Liver (tissue), 8 donors: ENCODE measurements at regions not wholly inside any gene's neighbourhood (a gene's known extent, or its start where the extent isn't known, plus 50 kb on each side); places are given as distances from the start of the nearest gene placed in this dataset.

ENCODE experiments used
- DNase-seq: peaks from one replicate; pipeline ENCODE4 v3.0.0-alpha.2; 2017; ENCODE audit warnings: low spot score
- H3K27ac ChIP-seq, 2 donors: one replicate each; pipeline ENCODE4 v1.7.0; 2013; ENCODE audit warnings: inconsistent platforms in 2 of 2, low read length in 2 of 2, control low read depth in 1 of 2, low read depth in 1 of 2, mild to moderate bottlenecking in 1 of 2
- H3K27me3 ChIP-seq, 4 donors: one replicate each; pipeline versions ENCODE4 v1.6.1 to v1.7.0; 2013; ENCODE audit warnings: low read length in 3 of 4, inconsistent platforms in 1 of 4, mild to moderate bottlenecking in 1 of 4, moderate library complexity in 1 of 4; ENCODE audit not compliant: control insufficient read depth in 4 of 4, insufficient read depth in 4 of 4
- H3K36me3 ChIP-seq, 4 donors: one replicate each; pipeline versions ENCODE4 v1.6.1 to v1.7.0; 2013; ENCODE audit warnings: low read length in 3 of 4, mild to moderate bottlenecking in 3 of 4, low read depth in 1 of 4, moderate library complexity in 1 of 4; ENCODE audit not compliant: control insufficient read depth in 4 of 4, insufficient read depth in 3 of 4
- H3K4me1 ChIP-seq, 4 donors: one replicate each; pipeline versions ENCODE4 v1.6.1 to v1.7.0; 2013; ENCODE audit warnings: low read length in 3 of 4, mild to moderate bottlenecking in 3 of 4, moderate library complexity in 1 of 4; ENCODE audit not compliant: control insufficient read depth in 4 of 4, insufficient read depth in 4 of 4
- H3K4me3 ChIP-seq, 3 donors: one replicate each; pipeline versions ENCODE4 v1.6.1 to v1.7.0; 2013; ENCODE audit warnings: low read length in 3 of 3, control low read depth in 1 of 3, low read depth in 1 of 3, mild to moderate bottlenecking in 1 of 3
- H3K9ac ChIP-seq, 2 donors: one replicate each; pipeline ENCODE4 v1.7.0; 2013; ENCODE audit warnings: low read length in 2 of 2, mild to moderate bottlenecking in 2 of 2, moderate library complexity in 2 of 2, control low read depth in 1 of 2, low read depth in 1 of 2
- H3K9me3 ChIP-seq, 4 donors: one replicate each; pipeline versions ENCODE4 v1.6.1 to v1.7.0; 2013; ENCODE audit warnings: low read length in 3 of 4; ENCODE audit not compliant: control insufficient read depth in 4 of 4
- ATF3 ChIP-seq: IDR thresholded peaks from 2 replicates; pipeline ENCODE4 v1.6.1; 2016; ENCODE audit warnings: antibody characterized with exemption
- EGR1 ChIP-seq, 2 donors: IDR thresholded peaks; 2 replicates each; pipeline ENCODE4 v1.6.1; 2016 to 2018; ENCODE audit warnings: antibody characterized with exemption in 2 of 2, low read depth in 2 of 2
- FOXA1 ChIP-seq: IDR thresholded peaks from 2 replicates; pipeline ENCODE4 v1.6.1; 2016; ENCODE audit warnings: antibody characterized with exemption
- FOXA2 ChIP-seq: IDR thresholded peaks from 2 replicates; pipeline ENCODE4 v1.6.1; 2016; ENCODE audit warnings: antibody characterized with exemption
- HNF4A ChIP-seq, 2 donors: conservative IDR thresholded peaks; 2 replicates each; pipeline ENCODE4 v1.6.1; 2016; ENCODE audit warnings: antibody characterized with exemption in 2 of 2, mild to moderate bottlenecking in 2 of 2
- HNF4G ChIP-seq: IDR thresholded peaks from 2 replicates; pipeline ENCODE4 v1.6.1; 2016; ENCODE audit warnings: antibody characterized with exemption
- JUND ChIP-seq, 2 donors: IDR thresholded peaks; 2 replicates each; pipeline ENCODE4 v1.6.1; 2016; ENCODE audit warnings: antibody characterized with exemption in 2 of 2
- NR2F2 ChIP-seq: IDR thresholded peaks from 2 replicates; pipeline ENCODE4 v1.6.1; 2016; ENCODE audit warnings: antibody characterized with exemption
- RAD21 ChIP-seq, 2 donors: IDR thresholded peaks; 2 replicates each; pipeline ENCODE4 v1.6.1; 2016; ENCODE audit warnings: antibody characterized with exemption in 2 of 2, mild to moderate bottlenecking in 2 of 2
- RXRA ChIP-seq, 2 donors: IDR thresholded peaks; 2 replicates each; pipeline ENCODE4 v1.6.1; 2017 to 2018; ENCODE audit warnings: antibody characterized with exemption in 2 of 2, mild to moderate bottlenecking in 1 of 2
- SP1 ChIP-seq: IDR thresholded peaks from 2 replicates; pipeline ENCODE4 v1.6.1; 2018; ENCODE audit warnings: antibody characterized with exemption, mild to moderate bottlenecking
- TAF1 ChIP-seq: conservative IDR thresholded peaks from 2 replicates; pipeline ENCODE4 v1.6.1; 2016; ENCODE audit warnings: antibody characterized with exemption, mild to moderate bottlenecking
- YY1 ChIP-seq: IDR thresholded peaks from 2 replicates; pipeline ENCODE4 v1.6.1; 2016; ENCODE audit warnings: antibody characterized with exemption, mild to moderate bottlenecking
- WGBS: extraction: QIAGEN DNeasy Blood & Tissue Kit; methylation state at CpG from one replicate; pipeline ENCODE4 v1.1.7; 2013; 5-methylcytosine and 5-hydroxymethylcytosine counted together
- TF ChIP-seq, protein P1 (sequence below): fragments of 150-350 bp; IDR thresholded peaks from 2 replicates; pipeline ENCODE4 v1.5.1; 2017; ENCODE audit warnings: improper control_type of control experiment, low read depth, low read length; ENCODE audit not compliant: missing input control
- TF ChIP-seq, protein P2 (sequence below): IDR thresholded peaks from 2 replicates; pipeline ENCODE4 v1.6.1; 2016; ENCODE audit warnings: antibody characterized with exemption
- TF ChIP-seq, protein P3 (sequence below): IDR thresholded peaks from 2 replicates; pipeline ENCODE4 v1.6.1; 2016; ENCODE audit warnings: antibody characterized with exemption
- TF ChIP-seq, protein P4 (sequence below): IDR thresholded peaks from 2 replicates; pipeline ENCODE4 v1.6.1; 2016; ENCODE audit warnings: antibody characterized with exemption, mild to moderate bottlenecking
- donor health status: healthy.
- donor health status: healthy.
- donor health status: healthy.
- donor health status: healthy.
- donor health status: healthy.

DNA sequence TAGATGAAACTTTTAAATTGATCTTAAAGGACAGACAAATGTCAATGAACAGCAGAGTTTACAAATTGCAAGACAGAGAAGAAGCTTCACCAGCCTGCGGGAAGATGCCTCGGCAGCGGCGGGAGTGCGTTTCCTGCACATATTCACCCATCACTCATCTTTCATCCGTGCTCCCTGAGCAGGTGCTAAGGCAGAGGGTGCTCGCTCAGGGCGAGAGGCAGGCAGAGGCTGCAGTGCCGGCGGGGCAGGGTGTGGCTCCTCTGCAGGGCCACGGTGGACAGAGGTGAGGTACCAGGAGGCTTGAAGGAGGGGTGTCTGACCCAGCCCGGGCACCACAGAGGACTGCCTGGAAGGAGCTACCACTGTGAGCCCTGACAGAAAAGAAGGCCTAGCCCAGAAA lies 155.2 kb upstream of the PPP2R2D start:
- no peak overlapping the region for H3K27ac ChIP-seq

GRCh38 chr10:131746241-131746711 lies 154.5 kb upstream of the PPP2R2D start:
- no peak for DNase-seq
- WGBS, result 93% methylated on average over 20 of the region's 20 CpGs

More for the DNA sequence above, 155.2 kb upstream of the PPP2R2D start:
- Histone ChIP-seq H3K9me3 (no peaks in the 10 kb centered on the region), H3K4me3 (no peak overlapping the region), H3K36me3 (no peaks in the 10 kb centered on the region), H3K4me1 (peaks cover 0 to 8% (median 5%) of the 10 kb centered on the region in 4 donors), H3K9ac (no peak overlapping the region), H3K27me3 (no peaks in the 10 kb centered on the region)
- WGBS, result 89% methylated on average over 12 of the region's 12 CpGs
- DNase-seq, result no peak
- TF ChIP-seq ATF3 (no peak), EGR1 (IDR thresholded peaks at IDR 0.05; ENCODE audit: low read depth in 2 of 2) (no peak), HNF4G (no peak), NR2F2 (no peak), RAD21 (IDR thresholded peaks at IDR 0.05) (no peak), YY1 (no peak), RXRA (IDR thresholded peaks at IDR 0.05) (no peak)
- TF ChIP-seq, protein P1, sequence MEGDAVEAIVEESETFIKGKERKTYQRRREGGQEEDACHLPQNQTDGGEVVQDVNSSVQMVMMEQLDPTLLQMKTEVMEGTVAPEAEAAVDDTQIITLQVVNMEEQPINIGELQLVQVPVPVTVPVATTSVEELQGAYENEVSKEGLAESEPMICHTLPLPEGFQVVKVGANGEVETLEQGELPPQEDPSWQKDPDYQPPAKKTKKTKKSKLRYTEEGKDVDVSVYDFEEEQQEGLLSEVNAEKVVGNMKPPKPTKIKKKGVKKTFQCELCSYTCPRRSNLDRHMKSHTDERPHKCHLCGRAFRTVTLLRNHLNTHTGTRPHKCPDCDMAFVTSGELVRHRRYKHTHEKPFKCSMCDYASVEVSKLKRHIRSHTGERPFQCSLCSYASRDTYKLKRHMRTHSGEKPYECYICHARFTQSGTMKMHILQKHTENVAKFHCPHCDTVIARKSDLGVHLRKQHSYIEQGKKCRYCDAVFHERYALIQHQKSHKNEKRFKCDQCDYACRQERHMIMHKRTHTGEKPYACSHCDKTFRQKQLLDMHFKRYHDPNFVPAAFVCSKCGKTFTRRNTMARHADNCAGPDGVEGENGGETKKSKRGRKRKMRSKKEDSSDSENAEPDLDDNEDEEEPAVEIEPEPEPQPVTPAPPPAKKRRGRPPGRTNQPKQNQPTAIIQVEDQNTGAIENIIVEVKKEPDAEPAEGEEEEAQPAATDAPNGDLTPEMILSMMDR, result no peak

DNA sequence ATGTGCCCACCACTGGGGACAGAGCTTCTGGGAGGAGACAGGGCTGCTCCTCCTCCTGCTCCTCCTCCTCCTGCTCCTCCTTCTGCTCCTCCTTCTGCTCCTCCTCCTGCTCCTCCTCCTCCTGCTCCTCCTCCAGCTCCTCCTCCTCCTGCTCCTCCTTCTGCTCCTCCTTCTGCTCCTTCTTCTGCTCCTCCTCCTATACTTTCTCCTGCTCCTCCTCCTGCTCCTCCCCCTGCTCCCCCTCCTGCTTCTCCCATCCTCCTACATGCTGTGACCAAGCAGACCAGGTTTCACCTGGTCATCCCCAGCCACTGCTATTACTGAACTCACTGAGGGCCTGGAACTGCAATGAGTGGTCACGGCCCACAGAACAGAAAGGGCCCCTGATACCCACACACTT lies 154.0 kb upstream of the PPP2R2D start:
- Histone ChIP-seq H3K27ac (no peak overlapping the region), H3K9ac (no peak overlapping the region), H3K4me1 (peaks cover 0 to 8% (median 5%) of the 10 kb centered on the region in 4 donors), H3K27me3 (no peaks in the 10 kb centered on the region), H3K4me3 (no peak overlapping the region), H3K36me3 (no peaks in the 10 kb centered on the region), H3K9me3 (no peaks in the 10 kb centered on the region)
- 88% methylated on average over 1 of the region's 1 CpG for WGBS
- DNase-seq, result no peak
- no peak for TF ChIP-seq HNF4A (conservative IDR thresholded peaks at IDR 0.05)
- TF ChIP-seq SP1, result no peak
- no peak for TF ChIP-seq FOXA2
- TF ChIP-seq, protein P2, sequence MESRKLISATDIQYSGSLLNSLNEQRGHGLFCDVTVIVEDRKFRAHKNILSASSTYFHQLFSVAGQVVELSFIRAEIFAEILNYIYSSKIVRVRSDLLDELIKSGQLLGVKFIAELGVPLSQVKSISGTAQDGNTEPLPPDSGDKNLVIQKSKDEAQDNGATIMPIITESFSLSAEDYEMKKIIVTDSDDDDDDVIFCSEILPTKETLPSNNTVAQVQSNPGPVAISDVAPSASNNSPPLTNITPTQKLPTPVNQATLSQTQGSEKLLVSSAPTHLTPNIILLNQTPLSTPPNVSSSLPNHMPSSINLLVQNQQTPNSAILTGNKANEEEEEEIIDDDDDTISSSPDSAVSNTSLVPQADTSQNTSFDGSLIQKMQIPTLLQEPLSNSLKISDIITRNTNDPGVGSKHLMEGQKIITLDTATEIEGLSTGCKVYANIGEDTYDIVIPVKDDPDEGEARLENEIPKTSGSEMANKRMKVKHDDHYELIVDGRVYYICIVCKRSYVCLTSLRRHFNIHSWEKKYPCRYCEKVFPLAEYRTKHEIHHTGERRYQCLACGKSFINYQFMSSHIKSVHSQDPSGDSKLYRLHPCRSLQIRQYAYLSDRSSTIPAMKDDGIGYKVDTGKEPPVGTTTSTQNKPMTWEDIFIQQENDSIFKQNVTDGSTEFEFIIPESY, result no peak
- no peak for TF ChIP-seq JUND (IDR thresholded peaks at IDR 0.05)
- TF ChIP-seq, protein P1, result no peak
- TF ChIP-seq YY1, result no peak
- TF ChIP-seq RAD21 (IDR thresholded peaks at IDR 0.05), result no peak
- TF ChIP-seq, protein P3, sequence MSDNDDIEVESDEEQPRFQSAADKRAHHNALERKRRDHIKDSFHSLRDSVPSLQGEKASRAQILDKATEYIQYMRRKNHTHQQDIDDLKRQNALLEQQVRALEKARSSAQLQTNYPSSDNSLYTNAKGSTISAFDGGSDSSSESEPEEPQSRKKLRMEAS, result no peak
- no peak for TF ChIP-seq FOXA1
- TF ChIP-seq, protein P4, sequence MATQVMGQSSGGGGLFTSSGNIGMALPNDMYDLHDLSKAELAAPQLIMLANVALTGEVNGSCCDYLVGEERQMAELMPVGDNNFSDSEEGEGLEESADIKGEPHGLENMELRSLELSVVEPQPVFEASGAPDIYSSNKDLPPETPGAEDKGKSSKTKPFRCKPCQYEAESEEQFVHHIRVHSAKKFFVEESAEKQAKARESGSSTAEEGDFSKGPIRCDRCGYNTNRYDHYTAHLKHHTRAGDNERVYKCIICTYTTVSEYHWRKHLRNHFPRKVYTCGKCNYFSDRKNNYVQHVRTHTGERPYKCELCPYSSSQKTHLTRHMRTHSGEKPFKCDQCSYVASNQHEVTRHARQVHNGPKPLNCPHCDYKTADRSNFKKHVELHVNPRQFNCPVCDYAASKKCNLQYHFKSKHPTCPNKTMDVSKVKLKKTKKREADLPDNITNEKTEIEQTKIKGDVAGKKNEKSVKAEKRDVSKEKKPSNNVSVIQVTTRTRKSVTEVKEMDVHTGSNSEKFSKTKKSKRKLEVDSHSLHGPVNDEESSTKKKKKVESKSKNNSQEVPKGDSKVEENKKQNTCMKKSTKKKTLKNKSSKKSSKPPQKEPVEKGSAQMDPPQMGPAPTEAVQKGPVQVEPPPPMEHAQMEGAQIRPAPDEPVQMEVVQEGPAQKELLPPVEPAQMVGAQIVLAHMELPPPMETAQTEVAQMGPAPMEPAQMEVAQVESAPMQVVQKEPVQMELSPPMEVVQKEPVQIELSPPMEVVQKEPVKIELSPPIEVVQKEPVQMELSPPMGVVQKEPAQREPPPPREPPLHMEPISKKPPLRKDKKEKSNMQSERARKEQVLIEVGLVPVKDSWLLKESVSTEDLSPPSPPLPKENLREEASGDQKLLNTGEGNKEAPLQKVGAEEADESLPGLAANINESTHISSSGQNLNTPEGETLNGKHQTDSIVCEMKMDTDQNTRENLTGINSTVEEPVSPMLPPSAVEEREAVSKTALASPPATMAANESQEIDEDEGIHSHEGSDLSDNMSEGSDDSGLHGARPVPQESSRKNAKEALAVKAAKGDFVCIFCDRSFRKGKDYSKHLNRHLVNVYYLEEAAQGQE, result no peak
- no peak for TF ChIP-seq TAF1
- TF ChIP-seq RXRA (IDR thresholded peaks at IDR 0.05), result no peak
- no peak for TF ChIP-seq NR2F2

More at GRCh38 chr10:131746241-131746711, 154.5 kb upstream of the PPP2R2D start:
- Histone ChIP-seq H3K9ac (no peak overlapping the region), H3K4me3 (no peak overlapping the region), H3K9me3 (no peaks in the 10 kb centered on the region), H3K27me3 (no peaks in the 10 kb centered on the region), H3K27ac (no peak overlapping the region), H3K4me1 (peaks cover 0 to 8% (median 5%) of the 10 kb centered on the region in 4 donors), H3K36me3 (no peaks in the 10 kb centered on the region)
- TF ChIP-seq SP1, result no peak
- TF ChIP-seq ATF3, result no peak
- TF ChIP-seq YY1, result no peak
- TF ChIP-seq RXRA (IDR thresholded peaks at IDR 0.05), result no peak
